ENCODE measurements at regions not wholly inside any gene's neighbourhood (a gene's known extent, or its start where the extent isn't known, plus 50 kb on each side); places are given as distances from the start of the nearest gene placed in this dataset.

GRCh38 chr12:83801972-83802371, 1110.6 kb downstream of the SLC6A15 start:
- TF ChIP-seq CTCF (IDR thresholded peaks at IDR 0.05) (no peak), POLR2A (IDR thresholded peaks at IDR 0.05) (no peak)

Data from adrenal gland (tissue), 5 donors.